CD14-positive monocyte (primary cell): ENCODE measurements at regions not wholly inside any gene's neighbourhood (a gene's known extent, or its start where the extent isn't known, plus 50 kb on each side); places are given as distances from the start of the nearest gene placed in this dataset.

Source experiments
- DNase-seq, 3 donors: peaks; one replicate each; pipeline ENCODE4 v3.0.0-alpha.2; 2011 to 2022
- H2AFZ ChIP-seq: 2 replicates; pipeline ENCODE4 v1.6.0; 2012; ENCODE audit warnings: mild to moderate bottlenecking, low read depth, low read length, inconsistent platforms; ENCODE audit not compliant: insufficient read depth, poor library complexity, severe bottlenecking
- H3K27ac ChIP-seq, 2 donors: 1 replicate in 1 of 2; 2 replicates in 1 of 2; pipeline ENCODE4 v1.5.1; 2012 to 2013; ENCODE audit warnings: low read length in 2 of 2, control low read depth in 1 of 2, inconsistent platforms in 1 of 2, low read depth in 1 of 2, mild to moderate bottlenecking in 1 of 2
- H3K27me3 ChIP-seq, 2 donors: one replicate each; pipeline versions ENCODE4 v1.6.0 to v1.6.1; 2011 to 2013; ENCODE audit warnings: low read length in 2 of 2; ENCODE audit not compliant: control insufficient read depth in 2 of 2, insufficient read depth in 2 of 2
- H3K36me3 ChIP-seq, 2 donors: replicated peaks in 1 of 2; 1 replicate in 1 of 2; 2 replicates in 1 of 2; pipeline versions ENCODE4 v1.5.1 to v1.6.1; 2012 to 2013; ENCODE audit warnings: low read length in 2 of 2, control low read depth in 1 of 2, inconsistent platforms in 1 of 2, mild to moderate bottlenecking in 1 of 2; ENCODE audit not compliant: insufficient read depth in 2 of 2, control insufficient read depth in 1 of 2
- H3K4me1 ChIP-seq, 2 donors: 1 replicate in 1 of 2; 2 replicates in 1 of 2; pipeline versions ENCODE4 v1.5.1 to v1.6.1; 2012 to 2013; ENCODE audit warnings: low read length in 2 of 2, control low read depth in 1 of 2, inconsistent platforms in 1 of 2, mild to moderate bottlenecking in 1 of 2, moderate library complexity in 1 of 2; ENCODE audit not compliant: insufficient read depth in 2 of 2, control insufficient read depth in 1 of 2
- H3K4me2 ChIP-seq: replicated peaks from 2 replicates; pipeline ENCODE3; 2012; ENCODE audit warnings: low read length, moderate library complexity, mild to moderate bottlenecking; ENCODE audit not compliant: poor library complexity, severe bottlenecking; ENCODE audit errors: extremely low read depth
- H3K4me3 ChIP-seq, 3 experiments: fragments of 200-600 bp in 1 of 3; sonication (generic) in 1 of 3; replicated peaks in 1 of 3; 1 replicate in 2 of 3; 2 replicates in 1 of 3; pipeline ENCODE4 v1.5.1; 2011 to 2013; ENCODE audit warnings: low read length in 3 of 3, mild to moderate bottlenecking in 3 of 3, control low read depth in 2 of 3, low read depth in 2 of 3, inconsistent platforms in 1 of 3, moderate library complexity in 1 of 3
- H3K79me2 ChIP-seq: 2 replicates; pipeline ENCODE4 v1.6.0; 2012; ENCODE audit warnings: mild to moderate bottlenecking, control low read depth, inconsistent platforms, low read length, moderate library complexity; ENCODE audit not compliant: insufficient read depth
- H3K9ac ChIP-seq: 2 replicates; pipeline ENCODE4 v1.6.0; 2017; ENCODE audit warnings: low read length, mild to moderate bottlenecking; ENCODE audit not compliant: insufficient read depth, poor library complexity, severe bottlenecking
- H3K9me3 ChIP-seq, 2 donors: replicated peaks in 1 of 2; 1 replicate in 1 of 2; 2 replicates in 1 of 2; pipeline versions ENCODE4 v1.5.1 to v1.6.1; 2012 to 2013; ENCODE audit warnings: low read length in 2 of 2, control low read depth in 1 of 2; ENCODE audit not compliant: control insufficient read depth in 1 of 2, insufficient read depth in 1 of 2
- H4K20me1 ChIP-seq: 2 replicates; pipeline ENCODE4 v1.6.0; 2012; ENCODE audit warnings: mild to moderate bottlenecking, low read length, control low read depth, moderate library complexity; ENCODE audit not compliant: insufficient read depth
- H3K27ac Mint-ChIP-seq, 7 donors: one replicate each; pipeline ENCODE4 v1.8.0; 2020; ENCODE audit warnings: mild to moderate bottlenecking in 7 of 7, mixed read lengths in 7 of 7, moderate library complexity in 6 of 7, inconsistent platforms in 2 of 7
- H3K27me3 Mint-ChIP-seq, 3 donors: one replicate each; pipeline ENCODE4 v1.8.0; 2021 to 2022; ENCODE audit warnings: low read depth in 3 of 3, mild to moderate bottlenecking in 3 of 3, mixed read lengths in 3 of 3, moderate library complexity in 3 of 3, inconsistent platforms in 1 of 3
- H3K36me3 Mint-ChIP-seq, 2 donors: one replicate each; pipeline ENCODE4 v1.8.0; 2020; ENCODE audit warnings: mixed read lengths in 2 of 2, inconsistent platforms in 1 of 2, mild to moderate bottlenecking in 1 of 2
- H3K4me1 Mint-ChIP-seq: one replicate; pipeline ENCODE4 v1.8.0; 2020; ENCODE audit warnings: mild to moderate bottlenecking, mixed read lengths
- H3K4me3 Mint-ChIP-seq, 2 donors: one replicate each; pipeline ENCODE4 v1.8.0; 2020; ENCODE audit warnings: mild to moderate bottlenecking in 2 of 2, mixed read lengths in 2 of 2, moderate library complexity in 1 of 2
- H3K9me3 Mint-ChIP-seq, 7 donors: one replicate each; pipeline ENCODE4 v1.8.0; 2020 to 2022; ENCODE audit warnings: mixed read lengths in 7 of 7, mild to moderate bottlenecking in 6 of 7, moderate library complexity in 6 of 7, inconsistent platforms in 2 of 7
- WGBS: methylation state at CpG from one replicate; pipeline ENCODE4 v1.1.5; 2013; ENCODE audit warnings: missing lambda C conversion rate; ENCODE audit not compliant: insufficient coverage; 5-methylcytosine and 5-hydroxymethylcytosine counted together
- intact Hi-C, 2 donors: fragments of 100-400 bp; cut with micrococcal nuclease; formaldehyde crosslinking; loops; one replicate each; pipeline versions ENCODE4 v1.15.0 to v1.15.1; 2023
- TF ChIP-seq, protein P1 (sequence below): fragments of 200-600 bp; IDR thresholded peaks from one replicate; pipeline ENCODE4 v1.8.0; 2022; ENCODE audit warnings: antibody characterized with exemption, mild to moderate bottlenecking

DNA sequence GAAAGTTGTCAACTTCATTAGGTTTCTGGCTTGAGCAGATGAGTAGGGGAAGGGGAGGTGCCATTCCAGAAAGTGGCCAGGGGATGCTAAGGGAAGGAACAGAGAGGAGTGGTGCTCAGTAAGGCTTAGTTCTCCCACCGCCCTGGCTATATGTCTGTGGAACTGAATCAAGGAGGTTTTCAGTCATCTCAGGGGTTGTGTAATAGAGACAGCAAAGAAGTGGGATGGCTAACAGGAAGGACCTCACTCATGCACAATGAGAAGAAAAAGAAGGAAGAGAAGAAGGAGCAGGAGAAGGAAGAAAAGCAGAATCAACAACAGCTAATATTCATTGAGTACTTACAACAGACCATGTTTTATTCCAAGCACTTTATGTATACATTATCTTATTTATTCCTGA, 368.7 kb downstream of the MID1IP1 start:
- H4K20me1 ChIP-seq: no peaks in the 10 kb centered on the region
- H3K27ac Mint-ChIP-seq: no peak overlapping the region
- intact Hi-C loops: no loop called here
- H3K79me2 ChIP-seq: no peaks in the 10 kb centered on the region
- peaks cover 0 to 2% (median 0%) of the 10 kb centered on the region in 7 donors for H3K9me3 Mint-ChIP-seq
- peaks cover 0 to 6% (median 3%) of the 10 kb centered on the region in 3 donors for H3K27me3 Mint-ChIP-seq
- H3K4me3 ChIP-seq: no peak overlapping the region
- no peaks in the 10 kb centered on the region for H3K36me3 Mint-ChIP-seq
- peaks cover under 1 to 10% of the 10 kb centered on the region in 2 donors for H3K4me1 ChIP-seq
- TF ChIP-seq, protein P1, sequence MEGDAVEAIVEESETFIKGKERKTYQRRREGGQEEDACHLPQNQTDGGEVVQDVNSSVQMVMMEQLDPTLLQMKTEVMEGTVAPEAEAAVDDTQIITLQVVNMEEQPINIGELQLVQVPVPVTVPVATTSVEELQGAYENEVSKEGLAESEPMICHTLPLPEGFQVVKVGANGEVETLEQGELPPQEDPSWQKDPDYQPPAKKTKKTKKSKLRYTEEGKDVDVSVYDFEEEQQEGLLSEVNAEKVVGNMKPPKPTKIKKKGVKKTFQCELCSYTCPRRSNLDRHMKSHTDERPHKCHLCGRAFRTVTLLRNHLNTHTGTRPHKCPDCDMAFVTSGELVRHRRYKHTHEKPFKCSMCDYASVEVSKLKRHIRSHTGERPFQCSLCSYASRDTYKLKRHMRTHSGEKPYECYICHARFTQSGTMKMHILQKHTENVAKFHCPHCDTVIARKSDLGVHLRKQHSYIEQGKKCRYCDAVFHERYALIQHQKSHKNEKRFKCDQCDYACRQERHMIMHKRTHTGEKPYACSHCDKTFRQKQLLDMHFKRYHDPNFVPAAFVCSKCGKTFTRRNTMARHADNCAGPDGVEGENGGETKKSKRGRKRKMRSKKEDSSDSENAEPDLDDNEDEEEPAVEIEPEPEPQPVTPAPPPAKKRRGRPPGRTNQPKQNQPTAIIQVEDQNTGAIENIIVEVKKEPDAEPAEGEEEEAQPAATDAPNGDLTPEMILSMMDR: no peak
- no peak overlapping the region for H3K9ac ChIP-seq
- peaks cover 8% of the 10 kb centered on the region for H3K4me1 Mint-ChIP-seq
- H3K4me3 Mint-ChIP-seq: no peak overlapping the region
- H3K27ac ChIP-seq: no peak overlapping the region
- peak in 2 of 3 donors; percentile 4 to 37 for DNase-seq
- no peaks in the 10 kb centered on the region for H3K36me3 ChIP-seq
- H3K4me2 ChIP-seq: no peak overlapping the region
- no peaks in the 10 kb centered on the region for H3K9me3 ChIP-seq
- no CpG with 5 or more reads among the region's 1 CpG for WGBS
- no peak overlapping the region for H2AFZ ChIP-seq
- no peaks in the 10 kb centered on the region for H3K27me3 ChIP-seq

DNA sequence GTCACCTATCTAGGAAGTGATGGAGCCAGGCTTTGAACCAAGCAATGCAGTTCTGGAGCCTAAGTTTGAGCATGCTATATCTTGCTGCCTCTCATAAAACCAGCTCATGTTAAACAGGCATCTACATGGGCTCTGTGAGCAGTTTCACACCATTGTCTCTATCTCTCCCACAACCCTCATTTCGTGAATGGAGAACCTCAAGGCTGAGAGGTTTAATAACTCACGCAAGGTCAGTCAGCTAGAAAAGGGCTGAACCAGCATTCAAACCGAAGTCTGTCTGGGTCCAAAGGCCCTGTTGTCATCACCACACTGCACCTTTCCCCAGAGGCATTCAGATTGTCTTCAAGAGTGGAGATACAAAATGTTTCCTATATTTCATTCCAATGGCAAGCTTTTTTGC, 369.2 kb downstream of the MID1IP1 start:
- Histone ChIP-seq H3K9ac (no peak overlapping the region), H3K9me3 (no peaks in the 10 kb centered on the region), H3K4me2 (no peak overlapping the region), H3K4me1 (peaks cover 5 to 14% of the 10 kb centered on the region in 2 donors), H3K79me2 (no peaks in the 10 kb centered on the region), H3K4me3 (no peak overlapping the region), H2AFZ (no peak overlapping the region), H3K27me3 (no peaks in the 10 kb centered on the region), H3K36me3 (no peaks in the 10 kb centered on the region), H4K20me1 (no peaks in the 10 kb centered on the region), H3K27ac (no peak overlapping the region)
- TF ChIP-seq, protein P1: no peak
- no peak for DNase-seq
- Mint-ChIP-seq H3K4me1 (peaks cover 10% of the 10 kb centered on the region), H3K9me3 (peaks cover 0 to 2% (median 0%) of the 10 kb centered on the region in 7 donors), H3K4me3 (no peak overlapping the region), H3K27ac (no peak overlapping the region), H3K36me3 (no peaks in the 10 kb centered on the region), H3K27me3 (peaks cover 0 to 6% (median 3%) of the 10 kb centered on the region in 3 donors)
- intact Hi-C loops: no loop called here
- no CpG with 5 or more reads among the region's 3 CpGs for whole genome bisulfite sequencing
